GM12872 (cell line): ENCODE measurements at regions not wholly inside any gene's neighbourhood (a gene's known extent, or its start where the extent isn't known, plus 50 kb on each side); places are given as distances from the start of the nearest gene placed in this dataset.

ENCODE experiments used
- CTCF ChIP-seq: IDR thresholded peaks from 3 replicates; pipeline ENCODE4 v1.5.1; 2011; ENCODE audit warnings: low read depth, mild to moderate bottlenecking, low read length, moderate library complexity; ENCODE audit not compliant: insufficient read depth

- no peak for TF ChIP-seq CTCF
These were observed 60.7 kb upstream of the ITGA1 start for GRCh38 chr5:52727020-52727419.

GRCh38 chr5:52727576-52727975 lies 60.1 kb upstream of the ITGA1 start:
- no peak for TF ChIP-seq CTCF

- no peak for TF ChIP-seq CTCF
These were observed 59.5 kb upstream of the ITGA1 start for GRCh38 chr5:52728224-52728623.

- TF ChIP-seq CTCF, result no peak
These were observed 59.0 kb upstream of the ITGA1 start for GRCh38 chr5:52728686-52729085.

- no peak for TF ChIP-seq CTCF
These were observed 56.3 kb upstream of the ITGA1 start for GRCh38 chr5:52731274-52732027.

- TF ChIP-seq CTCF, result no peak
These were observed 53.2 kb upstream of the ITGA1 start for GRCh38 chr5:52734557-52734956.

GRCh38 chr5:52735139-52735538 lies 52.6 kb upstream of the ITGA1 start:
- no peak for TF ChIP-seq CTCF
